Ecto neural progenitor cell (in vitro differentiated cells): ENCODE measurements at regions not wholly inside any gene's neighbourhood (a gene's known extent, or its start where the extent isn't known, plus 50 kb on each side); places are given as distances from the start of the nearest gene placed in this dataset.
"Not testable (repeated sequence)": the region's sequence is repeated elsewhere in the genome, so short reads cannot be mapped to it uniquely, and the experiment has no call there.

Experiments
- DNase-seq: peaks from one replicate; pipeline ENCODE4 v3.0.0-alpha.2; 2018; ENCODE audit warnings: low spot score

DNA sequence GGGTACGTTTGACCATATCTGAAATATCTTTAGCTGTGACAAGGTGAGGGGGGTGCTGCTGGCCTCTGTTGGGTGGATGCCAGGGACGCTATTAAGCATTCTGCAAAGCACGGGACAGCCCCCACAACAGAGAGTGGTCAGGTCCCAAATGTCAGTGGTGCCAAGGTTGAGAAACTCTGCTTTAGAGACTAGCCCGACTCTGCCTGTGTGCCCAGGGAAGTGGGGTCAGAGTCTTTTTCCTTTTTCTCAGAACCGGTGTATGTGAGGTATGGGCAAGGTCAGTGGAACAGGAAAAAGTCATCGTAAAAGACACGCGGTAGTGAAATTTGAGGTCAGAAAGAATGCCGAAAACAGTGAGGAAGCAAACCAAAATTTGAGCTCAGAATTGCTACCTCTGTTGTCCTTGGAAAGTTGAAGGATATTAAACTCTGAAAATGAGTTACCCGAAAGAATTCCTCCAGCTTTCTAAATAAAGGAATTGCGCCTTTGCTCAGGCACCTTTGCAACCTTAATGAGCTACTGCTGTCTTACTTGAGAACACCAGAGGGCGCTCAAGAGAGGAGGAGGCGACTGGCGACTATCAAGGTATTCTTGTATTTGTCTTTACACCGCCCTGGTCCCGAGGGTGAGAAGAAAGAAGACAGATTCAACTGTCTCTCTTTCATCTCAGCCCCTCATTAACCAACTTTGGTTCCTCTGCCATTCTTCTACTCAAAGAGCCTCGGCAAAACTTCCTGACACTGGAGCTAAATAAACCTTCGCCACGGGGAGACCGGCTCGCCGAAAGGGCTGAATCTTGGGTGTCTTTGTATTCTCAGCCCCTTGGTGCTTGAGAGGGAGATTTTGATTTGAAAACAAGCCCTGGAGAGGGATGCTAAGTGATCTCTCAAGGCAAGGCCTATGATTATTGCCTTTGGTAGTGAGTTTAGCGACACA, 85.4 kb upstream of the OLIG2 start:
- no peak for DNase-seq

DNA sequence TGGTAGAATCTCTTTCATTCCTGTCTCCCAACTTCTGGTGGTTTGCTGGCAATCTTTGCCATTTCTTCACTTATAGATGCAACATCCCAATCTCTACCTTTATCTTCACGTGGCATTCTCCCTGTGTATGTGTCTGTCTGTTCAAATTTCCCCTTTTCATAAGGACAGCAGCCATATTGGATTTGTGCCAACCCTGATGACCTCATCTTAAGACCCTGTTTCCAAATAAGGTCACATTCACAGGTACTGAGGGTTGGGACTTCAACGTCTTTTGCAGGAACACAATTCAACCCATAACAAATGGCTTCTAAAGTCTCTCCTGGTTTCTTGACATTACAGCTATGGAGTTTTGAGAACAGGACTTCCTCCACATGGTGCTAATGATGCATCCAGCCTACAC, 84.5 kb upstream of the OLIG2 start:
- no peak for DNase-seq

DNA sequence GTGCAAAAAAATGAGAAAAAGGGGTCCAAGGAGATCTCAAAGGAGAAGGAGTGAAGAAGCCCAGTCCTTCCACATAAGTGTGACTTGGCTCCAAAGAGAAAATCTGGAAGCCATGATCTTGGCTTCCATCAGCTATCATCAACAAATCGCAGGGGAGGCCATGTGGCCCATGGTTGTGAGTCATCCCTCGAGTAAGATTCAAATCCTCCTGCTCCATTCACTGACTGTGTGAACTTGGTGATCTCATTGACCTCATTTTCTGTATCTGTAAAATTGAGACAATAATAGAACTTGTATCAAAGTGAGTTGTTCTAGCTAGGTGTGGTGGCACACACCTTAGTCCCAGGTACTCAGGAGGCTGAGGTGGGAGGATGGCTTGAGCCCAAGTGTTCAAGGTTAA, 79.1 kb upstream of the OLIG2 start:
- no peak for DNase-seq

DNA sequence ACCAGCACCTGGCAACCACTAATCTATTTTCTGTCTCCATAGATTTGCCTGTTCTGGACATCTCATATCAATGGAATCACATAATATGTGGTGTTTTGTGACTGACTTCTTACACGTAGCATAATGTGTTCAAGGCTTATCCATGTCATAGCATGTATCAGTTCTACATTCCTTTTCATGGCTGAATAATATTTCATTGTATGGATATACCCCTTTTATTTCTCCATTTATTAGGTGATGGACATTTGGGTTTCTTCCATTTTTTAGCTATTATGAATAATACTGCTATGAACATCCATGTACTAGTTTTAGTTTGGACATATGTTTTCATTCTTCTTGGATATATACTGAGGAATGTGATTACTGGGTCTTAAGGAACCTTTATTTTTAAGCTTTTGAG, 78.0 kb upstream of the OLIG2 start:
- no peak for DNase-seq

DNA sequence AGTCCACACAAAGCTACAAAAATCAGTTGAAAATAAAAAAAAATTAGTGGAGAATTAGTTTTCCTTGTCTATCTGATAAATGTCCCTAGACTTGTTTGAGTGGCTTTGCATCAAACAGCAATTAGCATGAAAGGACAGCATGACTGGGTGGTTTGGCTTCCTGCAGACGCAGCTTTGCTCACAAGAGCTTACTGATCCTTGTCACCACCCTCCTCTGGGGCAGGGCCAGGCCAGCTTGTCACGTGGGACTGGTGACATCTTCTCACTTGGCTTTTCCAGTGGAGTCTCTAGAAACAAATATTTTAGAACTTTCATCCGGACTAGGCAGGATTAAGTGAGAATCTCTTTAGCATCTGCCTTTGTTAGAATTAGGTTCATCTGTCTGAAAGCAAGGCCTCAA, 76.0 kb upstream of the OLIG2 start:
- no peak for DNase-seq

DNA sequence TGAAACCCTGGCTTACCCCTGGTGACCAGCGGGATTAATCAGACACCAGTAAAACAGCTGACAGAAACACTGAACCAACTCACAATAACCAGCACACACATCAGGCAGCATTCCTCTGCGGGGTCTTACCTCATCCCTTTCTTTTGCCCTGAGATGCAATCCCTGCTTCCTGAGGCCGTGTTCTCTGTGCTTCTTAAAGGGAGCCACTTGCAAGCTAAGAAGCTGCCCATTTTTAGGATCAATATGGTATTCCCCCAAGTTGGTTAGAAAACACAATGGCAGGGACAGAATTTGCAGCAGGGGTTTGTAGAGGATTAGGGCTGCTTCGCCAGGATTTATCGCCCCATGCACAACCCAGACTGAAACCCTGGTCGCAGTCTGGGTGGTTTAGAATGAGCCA, 74.7 kb upstream of the OLIG2 start:
- DNase-seq: peak; percentile 75

DNA sequence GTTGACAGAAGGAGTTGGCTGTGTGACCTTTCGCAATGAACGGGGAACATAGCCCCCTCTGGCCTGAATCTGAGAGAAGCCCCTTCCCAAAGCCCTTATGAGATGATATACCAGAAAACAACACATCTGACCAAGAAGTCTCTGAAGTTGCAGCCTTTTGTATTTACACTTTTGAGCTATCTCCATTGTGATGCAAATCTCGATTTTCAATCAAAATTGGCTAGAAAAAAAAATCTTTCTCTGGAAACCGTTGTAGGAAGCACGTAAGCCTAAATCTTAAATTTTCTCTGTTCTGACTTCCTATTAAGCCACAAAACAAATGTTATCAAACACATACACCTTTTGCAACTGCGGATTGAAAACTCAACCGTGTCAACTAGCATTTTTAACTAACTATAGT, 71.4 kb upstream of the OLIG2 start:
- no peak for DNase-seq

DNA sequence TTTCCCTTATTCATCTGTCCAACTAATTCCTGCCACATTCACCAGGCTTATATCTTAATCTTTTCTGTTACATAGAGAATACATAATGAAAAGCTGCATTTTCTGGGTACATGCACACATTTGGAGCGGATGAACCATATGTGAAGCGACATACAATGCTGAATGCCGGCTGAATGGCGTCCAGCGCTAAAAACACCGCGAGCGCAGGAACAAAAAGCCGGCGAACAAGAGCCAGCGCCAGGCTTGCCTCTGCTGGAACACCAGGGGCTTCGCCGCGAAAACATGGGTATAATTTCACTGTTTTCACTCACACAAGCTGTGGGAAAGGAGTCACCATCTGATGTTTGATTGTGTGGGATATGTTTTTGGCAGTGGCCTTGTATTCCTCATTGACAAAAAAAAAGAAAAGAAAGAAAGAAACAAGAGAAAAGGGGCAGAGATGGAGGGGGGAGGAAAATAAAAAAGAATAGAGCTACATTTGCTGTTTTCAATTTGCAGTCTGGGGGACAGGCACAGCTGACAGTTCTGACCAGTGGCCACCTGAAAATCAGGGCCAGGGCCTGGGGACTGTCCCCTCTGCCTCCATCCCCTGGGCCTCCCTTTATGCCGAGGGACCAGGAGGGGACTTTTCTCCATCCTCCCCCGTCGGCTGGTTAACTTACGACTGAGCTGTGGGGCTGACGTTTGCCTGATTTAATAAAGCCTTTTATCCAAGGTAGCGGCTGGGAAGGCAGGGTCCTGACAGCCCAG, 70.2 kb upstream of the OLIG2 start:
- DNase-seq: no peak

DNA sequence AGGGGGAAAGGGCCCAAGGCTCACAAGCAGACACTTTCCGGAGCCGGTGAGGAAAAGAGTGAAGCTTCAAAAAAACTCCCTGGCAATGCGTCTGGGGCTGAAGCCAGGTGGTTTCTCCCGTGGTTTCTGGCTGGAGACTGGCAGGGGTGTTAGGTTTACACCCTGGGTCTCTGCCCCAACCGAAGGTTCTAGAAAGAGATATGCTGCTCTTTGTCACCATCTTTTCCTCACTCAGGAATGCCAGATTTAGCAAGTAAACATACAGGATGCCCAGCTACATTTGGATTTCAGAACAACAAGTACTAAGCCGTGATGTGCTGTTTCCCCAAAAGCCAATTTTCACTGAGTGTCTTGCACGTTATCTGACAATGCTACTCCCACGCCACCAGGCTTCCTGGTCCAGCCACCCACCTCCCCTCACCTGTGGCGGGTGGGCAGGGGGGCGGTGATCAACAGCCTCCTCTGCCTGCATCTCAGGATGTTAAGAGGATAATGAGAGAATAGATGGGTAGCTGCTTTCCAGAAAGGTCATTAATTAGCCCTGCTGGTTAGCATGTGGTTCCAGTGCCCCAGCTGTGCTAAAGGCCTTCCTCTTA, 69.6 kb upstream of the OLIG2 start:
- no peak for DNase-seq

DNA sequence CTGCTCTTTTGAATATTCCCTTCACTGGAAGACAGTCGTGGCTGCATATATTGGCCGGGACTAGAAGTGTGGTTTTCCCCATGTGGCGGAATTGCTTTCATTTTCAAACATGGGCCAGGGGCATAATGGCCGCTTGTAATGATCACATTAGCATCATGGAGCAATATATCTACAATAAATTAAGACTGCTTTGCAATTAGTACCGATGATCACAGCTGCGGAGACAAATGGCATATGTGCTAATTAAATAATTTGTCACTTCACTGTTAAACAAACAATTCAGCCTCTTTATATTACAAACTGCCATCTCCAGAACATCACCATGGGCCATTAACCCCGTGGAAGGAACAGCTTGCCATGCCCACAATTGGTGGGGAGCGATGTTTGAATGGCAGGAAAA, 68.2 kb upstream of the OLIG2 start:
- no peak for DNase-seq

DNA sequence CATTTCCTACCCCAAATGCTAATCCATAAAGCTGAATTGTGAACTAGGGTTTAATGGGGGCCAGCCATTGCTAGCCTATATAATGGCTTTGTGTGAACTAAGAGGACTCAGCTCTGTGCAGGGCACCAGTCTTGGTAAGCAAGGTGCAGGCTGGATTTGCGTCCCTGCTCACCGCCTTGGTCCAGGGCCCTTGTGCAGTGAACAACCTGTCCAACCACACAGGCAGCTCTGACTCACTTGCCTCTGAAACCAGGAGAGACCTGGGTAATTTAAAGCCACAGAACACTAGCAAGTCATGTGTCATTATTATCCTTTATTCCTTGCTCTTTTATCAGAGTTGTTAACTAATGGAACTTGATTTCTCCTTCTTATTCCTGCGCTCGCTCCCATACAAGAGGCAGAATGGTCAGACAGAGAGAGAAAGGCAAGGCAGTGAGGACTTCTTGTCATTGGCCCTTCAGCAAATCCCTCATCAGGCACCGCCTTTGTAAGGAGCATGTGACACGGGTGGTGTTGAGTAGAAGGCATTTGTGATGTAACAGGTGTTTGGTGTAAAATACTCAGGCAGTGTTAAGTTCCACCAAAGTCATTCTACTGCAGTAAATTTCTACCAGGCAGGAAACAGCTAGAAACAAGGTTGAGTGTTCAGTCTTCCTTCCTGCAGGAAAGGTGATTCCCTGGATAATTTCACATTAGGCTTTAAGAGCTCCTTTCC, 67.3 kb upstream of the OLIG2 start:
- no peak for DNase-seq

DNA sequence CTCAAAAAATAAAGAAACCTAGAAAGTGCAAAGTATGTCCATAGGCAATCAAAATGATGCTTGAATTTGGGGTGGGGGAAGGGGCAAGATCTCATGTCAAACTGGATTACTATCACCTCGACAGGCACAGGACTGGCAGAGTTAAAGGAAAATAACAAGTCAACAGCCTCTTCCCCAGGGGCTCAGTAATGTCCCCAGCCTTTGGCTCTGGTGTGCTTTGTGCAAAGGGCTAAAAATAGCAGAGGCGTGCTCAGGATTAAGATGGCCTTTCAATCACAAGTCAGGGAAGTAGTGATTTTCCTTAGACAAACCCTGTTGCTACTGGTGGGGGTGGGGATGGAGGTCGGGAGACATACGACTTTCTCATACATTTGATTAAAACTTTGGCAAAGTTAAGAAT, 63.5 kb upstream of the OLIG2 start:
- DNase-seq: no peak

DNA sequence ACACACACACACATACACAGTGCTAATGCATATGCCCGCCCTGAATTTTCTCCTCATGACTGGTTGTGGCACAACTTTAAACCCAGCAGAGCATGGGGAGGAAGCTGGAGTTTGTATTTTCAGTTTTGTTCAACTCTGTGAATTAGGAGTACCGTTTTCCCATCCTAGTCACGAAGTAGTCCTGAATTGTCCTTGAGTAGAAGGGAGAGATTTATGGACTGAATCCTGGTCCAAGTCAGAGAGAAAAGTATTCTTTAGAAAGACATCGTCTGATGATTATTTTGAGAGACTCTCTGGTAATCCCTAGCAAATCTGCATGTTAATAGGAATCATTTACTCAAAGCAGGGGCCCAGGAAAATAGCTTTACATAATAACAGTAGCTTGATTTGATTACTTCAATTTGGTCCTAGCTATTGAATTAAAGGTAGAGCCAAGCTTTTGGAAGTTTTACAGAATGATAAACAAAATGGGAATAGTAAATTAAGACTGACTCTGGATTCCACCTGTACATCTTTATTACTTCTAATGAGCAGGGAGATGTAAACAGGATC, 60.5 kb upstream of the OLIG2 start:
- no peak for DNase-seq

DNA sequence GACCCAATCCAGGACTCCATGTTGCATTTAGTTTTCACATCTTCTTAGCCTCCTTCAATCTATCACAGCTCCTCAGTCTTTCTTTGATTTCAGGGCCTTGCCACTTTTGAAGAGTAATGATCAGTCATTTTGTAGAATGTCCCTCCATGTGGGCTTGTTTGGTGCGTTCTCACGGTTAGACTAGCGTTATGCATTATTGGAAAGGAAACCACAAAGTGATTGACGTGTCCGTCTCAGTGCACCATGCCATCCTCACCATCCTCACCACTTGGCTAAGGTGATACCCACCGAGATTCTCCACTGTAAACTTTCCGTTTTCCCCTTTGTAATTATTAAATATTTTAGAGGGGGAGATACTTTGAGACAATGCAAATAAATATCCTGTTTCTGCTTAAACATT, 59.6 kb upstream of the OLIG2 start:
- DNase-seq: no peak

DNA sequence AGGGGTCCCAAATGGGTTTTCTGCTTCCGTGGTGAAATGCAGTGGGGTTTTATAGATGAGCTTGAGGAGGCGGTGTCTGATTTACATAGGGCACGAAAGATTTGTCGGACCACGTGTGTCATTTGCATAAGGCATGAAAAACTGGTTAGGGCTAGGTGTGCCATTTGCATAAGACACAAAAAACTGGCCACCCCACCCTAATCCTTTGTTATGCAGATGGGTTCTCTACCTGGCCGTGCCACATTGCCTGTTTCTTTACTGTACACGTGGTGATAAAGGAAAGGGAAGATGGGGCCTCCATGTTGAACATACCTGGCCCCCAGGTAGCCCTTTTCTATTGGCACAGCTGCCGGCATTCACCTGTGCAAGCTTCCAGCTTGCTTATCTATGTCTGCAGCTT, 57.6 kb upstream of the OLIG2 start:
- not testable (repeated sequence) for DNase-seq

DNA sequence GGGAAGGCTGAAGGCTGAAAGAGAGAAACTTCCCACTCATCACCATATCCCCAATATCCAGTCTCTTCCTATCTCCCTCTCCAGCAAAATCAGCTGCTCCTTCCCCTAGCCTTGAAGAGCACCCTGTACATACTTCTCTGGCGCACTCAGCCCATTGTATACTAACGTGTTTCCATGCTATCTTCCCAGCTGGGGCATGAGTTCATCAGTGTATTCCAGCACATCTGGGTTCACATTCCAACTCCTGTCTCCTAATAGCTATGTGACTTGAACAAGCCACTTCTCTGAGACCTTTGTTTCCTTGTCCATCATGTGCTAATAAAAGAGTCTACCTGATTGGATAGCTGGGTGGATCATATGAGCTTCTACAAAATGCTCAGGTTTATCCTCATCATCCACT, 51.1 kb upstream of the OLIG2 start:
- no peak for DNase-seq

DNA sequence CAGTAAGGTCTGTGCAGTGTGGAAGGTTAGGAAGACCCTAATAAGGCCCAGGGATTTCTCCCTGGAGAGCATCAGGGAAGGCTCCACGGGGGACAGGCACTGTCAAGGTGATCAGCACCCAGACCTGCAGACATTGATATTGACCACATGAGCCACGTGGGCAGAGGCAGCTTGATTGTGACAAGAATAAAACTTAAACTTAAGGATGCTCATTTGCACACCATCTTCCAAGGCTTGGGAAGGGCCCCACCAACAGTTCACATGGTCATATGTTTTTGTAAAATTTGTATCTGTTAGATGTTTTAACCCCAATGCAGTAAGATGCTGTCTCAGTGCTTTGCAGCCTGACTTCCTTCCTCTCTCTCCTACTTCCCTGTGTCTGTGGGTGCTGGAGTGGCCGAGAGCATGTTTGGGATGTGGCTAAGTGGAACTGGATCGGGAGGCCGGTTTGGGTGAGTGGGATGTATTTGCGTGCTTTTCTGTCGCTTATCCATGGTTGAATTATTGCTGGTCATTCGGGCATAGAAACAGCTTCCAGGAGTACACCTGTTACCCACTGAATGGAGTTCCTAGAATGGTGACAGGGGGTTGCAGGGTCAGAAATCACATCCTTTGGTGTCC, 49.8 kb upstream of the OLIG2 start:
- no peak for DNase-seq
